GM23248 (cell line): ENCODE measurements at regions not wholly inside any gene's neighbourhood (a gene's known extent, or its start where the extent isn't known, plus 50 kb on each side); places are given as distances from the start of the nearest gene placed in this dataset.
"Not testable (repeated sequence)": the region's sequence is repeated elsewhere in the genome, so short reads cannot be mapped to it uniquely, and the experiment has no call there.

ENCODE experiments used
- DNase-seq: peaks from one replicate; pipeline ENCODE4 v3.0.0-alpha.2; 2015
- H2AFZ ChIP-seq: fragments of 200-600 bp; sonication (generic); 2 replicates; pipeline ENCODE4 v1.6.1; 2016; ENCODE audit warnings: antibody characterized with exemption
- H3F3A ChIP-seq: fragments of 200-600 bp; sonication (generic); 2 replicates; pipeline ENCODE4 v1.6.1; 2016; ENCODE audit warnings: mild to moderate bottlenecking, antibody characterized with exemption, mixed run types; ENCODE audit not compliant: insufficient read depth
- H3K27ac ChIP-seq: fragments of 200-600 bp; sonication (generic); 2 replicates; pipeline ENCODE4 v1.5.1; 2016; ENCODE audit warnings: mild to moderate bottlenecking
- H3K27me3 ChIP-seq: fragments of 200-600 bp; sonication (generic); replicated peaks from 2 replicates; pipeline ENCODE4 v1.6.1; 2016; ENCODE audit warnings: mild to moderate bottlenecking; ENCODE audit not compliant: insufficient read depth
- H3K36me3 ChIP-seq: fragments of 200-600 bp; sonication (generic); 2 replicates; pipeline ENCODE4 v1.6.1; 2016; ENCODE audit warnings: low read depth, mild to moderate bottlenecking
- H3K4me1 ChIP-seq: fragments of 200-600 bp; sonication (generic); 2 replicates; pipeline ENCODE4 v1.6.1; 2016; ENCODE audit warnings: mild to moderate bottlenecking; ENCODE audit not compliant: insufficient read depth
- H3K4me2 ChIP-seq: fragments of 200-600 bp; sonication (generic); one replicate; pipeline ENCODE4 v1.6.1; 2016; ENCODE audit warnings: mild to moderate bottlenecking; ENCODE audit not compliant: unreplicated experiment
- H3K4me3 ChIP-seq: fragments of 200-600 bp; sonication (generic); 2 replicates; pipeline ENCODE4 v1.5.1; 2016; ENCODE audit warnings: mild to moderate bottlenecking
- H3K79me2 ChIP-seq: fragments of 200-600 bp; sonication (generic); 2 replicates; pipeline ENCODE4 v1.6.1; 2016; ENCODE audit warnings: mild to moderate bottlenecking; ENCODE audit not compliant: insufficient read depth
- H3K9ac ChIP-seq: fragments of 200-600 bp; sonication (generic); 2 replicates; pipeline ENCODE4 v1.6.1; 2016; ENCODE audit warnings: mild to moderate bottlenecking
- H3K9me2 ChIP-seq: fragments of 200-600 bp; sonication (generic); 2 replicates; pipeline ENCODE4 v1.6.1; 2016; ENCODE audit warnings: mixed run types, mild to moderate bottlenecking, moderate library complexity; ENCODE audit not compliant: insufficient read depth
- H3K9me3 ChIP-seq: fragments of 200-600 bp; sonication (generic); one replicate; pipeline ENCODE4 v1.6.1; 2017; ENCODE audit warnings: low read depth
- H4K20me1 ChIP-seq: fragments of 200-600 bp; sonication (generic); 2 replicates; pipeline ENCODE4 v1.6.0; 2016; ENCODE audit not compliant: insufficient read depth
- EZH2 ChIP-seq: fragments of 200-600 bp; sonication (generic); IDR thresholded peaks from 2 replicates; pipeline ENCODE4 v1.6.1; 2018; ENCODE audit warnings: antibody characterized with exemption, mild to moderate bottlenecking; ENCODE audit not compliant: insufficient read depth, poor library complexity, severe bottlenecking
- EZH2phosphoT487 ChIP-seq: fragments of 200-600 bp; sonication (generic); IDR thresholded peaks from 2 replicates; pipeline ENCODE4 v1.6.1; 2018; ENCODE audit warnings: antibody characterized with exemption, moderate library complexity, mild to moderate bottlenecking, low read depth; ENCODE audit not compliant: insufficient read depth
- WGBS, 2 experiments: methylation state at CpG; one replicate each; pipeline ENCODE4 v1.1.6; 2015 to 2017; ENCODE audit warnings: low lambda C conversion rate in 2 of 2, low coverage in 1 of 2; ENCODE audit errors: missing lambda C conversion rate in 2 of 2; 5-methylcytosine and 5-hydroxymethylcytosine counted together
- in situ Hi-C: fragments of 300-500 bp; cut with MboI; formaldehyde crosslinking; loops from 2 replicates; pipeline ENCODE4 v1.15.0; 2020

DNA sequence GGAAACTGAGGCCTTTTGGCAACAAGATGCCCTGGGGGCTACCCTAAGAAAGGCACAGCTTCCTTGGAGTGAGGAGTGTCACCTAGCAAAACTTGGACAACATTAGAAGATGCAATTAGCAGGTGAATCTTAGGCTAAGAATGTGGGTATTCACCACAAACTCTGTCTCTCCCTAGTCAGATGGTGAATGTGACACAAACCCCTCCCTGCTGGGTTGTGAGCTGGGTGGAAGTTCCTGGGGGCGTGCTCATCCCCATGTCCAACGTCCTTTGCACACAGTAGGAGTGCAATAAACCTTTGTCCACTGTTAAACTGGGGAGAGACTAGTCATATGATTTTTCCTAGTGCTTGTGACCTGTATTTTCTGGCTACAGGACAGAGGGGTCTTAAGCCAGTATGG is 67.1 kb upstream of the SH3GL3 start:
- no peak overlapping the region; the same call in 1 of the 2 replicates for H3K27ac ChIP-seq

DNA sequence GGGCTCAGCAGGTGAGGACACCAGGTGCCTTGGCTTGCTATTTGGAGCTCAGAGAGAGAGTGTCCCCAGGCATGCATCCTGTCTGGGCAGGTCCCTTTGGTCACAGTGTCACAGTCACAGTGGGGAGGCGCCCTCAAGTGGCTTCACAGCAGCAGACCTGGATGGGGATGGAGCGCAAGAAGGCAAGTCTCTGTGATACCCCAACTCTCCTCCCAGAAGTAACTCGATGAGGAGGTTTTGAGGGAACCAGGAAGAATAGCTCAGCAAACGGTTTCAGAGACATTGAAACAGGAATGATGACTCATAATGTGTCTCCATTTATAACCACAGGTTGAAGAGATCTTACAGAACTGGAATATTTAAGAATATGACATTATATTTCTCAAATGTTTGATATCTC is 66.5 kb upstream of the SH3GL3 start:
- in situ Hi-C loops = no loop called here
- peak; percentile 71 for DNase-seq
- Histone ChIP-seq H3K4me1 (peaks cover 19% of the 10 kb centered on the region), H4K20me1 (no peaks in the 10 kb centered on the region), H3K27me3 (no peaks in the 10 kb centered on the region), H3K9me3 (no peaks in the 10 kb centered on the region), H3K36me3 (no peaks in the 10 kb centered on the region), H2AFZ (no peak overlapping the region), H3K4me2 (no peak overlapping the region), H3K9ac (no peak overlapping the region), H3F3A (peaks cover 6% of the 10 kb centered on the region; the same call in 1 of the 2 replicates), H3K4me3 (no peak overlapping the region), H3K79me2 (no peaks in the 10 kb centered on the region), H3K9me2 (no peaks in the 10 kb centered on the region), H3K27ac (no peak overlapping the region)
- 35 to 47% methylated on average over 4 of the region's 4 CpGs for WGBS, 2 experiments
- no peak for TF ChIP-seq EZH2phosphoT487
- no peak for TF ChIP-seq EZH2

More for the DNA sequence above, 67.1 kb upstream of the SH3GL3 start:
- Histone ChIP-seq H3K9me2 (no peaks in the 10 kb centered on the region), H3K9me3 (no peaks in the 10 kb centered on the region), H3K9ac (no peak overlapping the region), H3K27me3 (no peaks in the 10 kb centered on the region), H3K4me1 (peaks cover 19% of the 10 kb centered on the region), H3F3A (peaks cover 6% of the 10 kb centered on the region; the same call in 1 of the 2 replicates), H3K4me3 (no peak overlapping the region), H2AFZ (peak overlapping the region; percentile 52; the same call in 1 of the 2 replicates), H4K20me1 (no peaks in the 10 kb centered on the region), H3K4me2 (peak overlapping the region; percentile 65), H3K79me2 (no peaks in the 10 kb centered on the region), H3K36me3 (no peaks in the 10 kb centered on the region)
- TF ChIP-seq EZH2 (no peak), EZH2phosphoT487 (no peak)
- DNase-seq = peak; percentile 53
- WGBS, 2 experiments = 29 to 47% methylated on average over 2 of the region's 2 CpGs
- in situ Hi-C loops = no loop called here

DNA sequence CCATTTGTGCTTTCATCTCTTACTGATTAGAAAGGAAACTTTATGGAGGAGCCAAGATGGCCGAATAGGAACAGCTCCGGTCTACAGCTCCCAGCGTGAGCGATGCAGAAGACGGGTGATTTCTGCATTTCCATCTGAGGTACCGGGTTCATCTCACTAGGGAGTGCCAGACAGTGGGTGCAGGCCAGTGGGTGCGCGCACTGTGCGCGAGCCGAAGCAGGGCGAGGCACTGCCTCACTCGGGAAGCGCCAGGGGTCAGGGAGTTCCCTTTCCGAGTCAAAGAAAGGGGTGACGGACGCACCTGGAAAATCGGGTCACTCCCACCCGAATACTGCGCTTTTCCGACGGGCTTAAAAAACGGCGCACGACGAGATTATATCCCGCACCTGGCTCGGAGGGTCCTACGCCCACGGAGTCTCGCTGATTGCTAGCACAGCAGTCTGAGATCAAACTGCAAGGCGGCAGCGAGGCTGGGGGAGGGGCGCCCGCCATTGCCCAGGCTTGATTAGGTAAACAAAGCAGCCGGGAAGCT is 63.5 kb upstream of the SH3GL3 start:
- H3F3A ChIP-seq, DNase-seq, H3K27me3 ChIP-seq, H3K27ac ChIP-seq, H3K4me3 ChIP-seq, H2AFZ ChIP-seq, H3K9ac ChIP-seq, H3K4me2 ChIP-seq, in situ Hi-C loops, H3K9me2 ChIP-seq, H4K20me1 ChIP-seq, H3K9me3 ChIP-seq, H3K36me3 ChIP-seq, H3K79me2 ChIP-seq: not testable (repeated sequence)
- H3K4me1 ChIP-seq = peaks cover 19% of the 10 kb centered on the region
- WGBS, 2 experiments = 76 to 81% methylated on average over 23 to 31 of the region's 36 CpGs

GRCh38 chr15:83396101-83396500 is 51.0 kb upstream of the SH3GL3 start:
- no peaks in the 10 kb centered on the region for H3K79me2 ChIP-seq
- no peaks in the 10 kb centered on the region for H3K9me3 ChIP-seq
- no peaks in the 10 kb centered on the region for H4K20me1 ChIP-seq
- H3K4me3 ChIP-seq = no peak overlapping the region
- TF ChIP-seq EZH2phosphoT487 = no peak
- no peak for TF ChIP-seq EZH2
- in situ Hi-C loops = no loop called here
- H2AFZ ChIP-seq = 0 out of 2 replicates have a peak overlapping the region, but pooled peaks have one; percentile 7
- H3F3A ChIP-seq = no peaks in the 10 kb centered on the region
- H3K4me2 ChIP-seq = no peak overlapping the region
- H3K9ac ChIP-seq = no peak overlapping the region
- no peak overlapping the region for H3K27ac ChIP-seq
- H3K9me2 ChIP-seq = no peaks in the 10 kb centered on the region
- WGBS, 2 experiments = 16 to 21% methylated on average over 6 of the region's 6 CpGs
- peaks cover 9% of the 10 kb centered on the region for H3K4me1 ChIP-seq
- peak; percentile 39 for DNase-seq
- peaks cover 9% of the 10 kb centered on the region for H3K27me3 ChIP-seq
- no peaks in the 10 kb centered on the region for H3K36me3 ChIP-seq
